ENCODE measurements at regions not wholly inside any gene's neighbourhood (a gene's known extent, or its start where the extent isn't known, plus 50 kb on each side); places are given as distances from the start of the nearest gene placed in this dataset.

DNA sequence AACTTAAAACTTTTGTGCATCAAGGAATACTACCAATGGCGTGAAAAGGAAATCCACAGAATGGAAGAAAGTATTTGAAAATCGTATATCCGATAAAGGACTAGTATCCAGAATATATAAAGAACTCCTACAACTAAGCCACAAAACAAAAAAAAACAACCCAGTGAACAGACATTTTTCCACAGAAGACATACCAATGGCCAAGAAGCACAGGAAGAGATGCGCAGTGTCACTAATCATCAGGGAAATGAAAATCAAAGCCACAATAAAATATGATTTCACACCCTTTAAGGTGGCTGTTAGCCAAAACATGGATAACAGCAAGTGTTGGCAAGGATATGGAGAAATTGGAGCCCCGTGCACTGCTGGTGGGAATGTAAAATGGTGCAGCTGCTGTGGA, 203.3 kb downstream of the SEC14L1 start:
- TF ChIP-seq CTCF (conservative IDR thresholded peaks at IDR 0.05) = no peak
- H3K27ac ChIP-seq = no peak overlapping the region

DNA sequence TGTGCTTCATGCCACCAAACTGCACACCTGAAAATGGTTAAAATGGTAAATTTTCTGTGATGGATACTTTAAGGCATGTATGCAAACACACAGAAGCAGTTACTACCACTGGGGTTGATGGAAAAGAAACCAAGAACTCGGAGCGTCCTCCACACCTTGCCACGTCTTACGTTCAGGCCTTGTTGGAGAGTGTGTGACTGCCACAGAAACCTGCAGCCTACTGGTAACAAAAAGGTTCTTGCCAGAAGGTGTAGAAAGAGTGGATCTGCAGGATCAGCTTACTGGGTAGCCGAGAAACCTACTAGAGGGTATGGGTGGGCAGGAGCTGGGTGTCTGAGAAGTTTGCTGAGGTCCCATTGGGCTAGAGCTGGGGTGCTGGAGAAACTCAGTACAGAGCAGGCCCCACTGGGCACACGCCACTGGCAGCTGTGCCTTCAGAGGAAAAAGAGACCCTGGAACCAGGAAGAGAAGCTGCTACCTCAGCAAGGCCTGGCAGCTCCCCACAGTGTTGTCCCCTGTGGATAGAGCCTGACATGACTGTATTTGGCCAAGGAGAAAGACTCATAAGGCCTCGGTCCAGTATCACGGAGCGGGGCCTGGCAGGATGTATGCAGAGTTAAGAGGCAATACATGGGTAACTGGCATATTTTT, 204.6 kb downstream of the SEC14L1 start:
- no peak overlapping the region for H3K27ac ChIP-seq
- no peak for TF ChIP-seq CTCF (conservative IDR thresholded peaks at IDR 0.05)

- H3K27ac ChIP-seq = no peak overlapping the region
- no peak for TF ChIP-seq CTCF (conservative IDR thresholded peaks at IDR 0.05)
These were observed 206.0 kb downstream of the SEC14L1 start for GRCh38 chr17:77346765-77347164.

GRCh38 chr17:77347544-77347943, 206.8 kb downstream of the SEC14L1 start:
- no peak overlapping the region for H3K27ac ChIP-seq
- no peak for TF ChIP-seq CTCF (conservative IDR thresholded peaks at IDR 0.05)

DNA sequence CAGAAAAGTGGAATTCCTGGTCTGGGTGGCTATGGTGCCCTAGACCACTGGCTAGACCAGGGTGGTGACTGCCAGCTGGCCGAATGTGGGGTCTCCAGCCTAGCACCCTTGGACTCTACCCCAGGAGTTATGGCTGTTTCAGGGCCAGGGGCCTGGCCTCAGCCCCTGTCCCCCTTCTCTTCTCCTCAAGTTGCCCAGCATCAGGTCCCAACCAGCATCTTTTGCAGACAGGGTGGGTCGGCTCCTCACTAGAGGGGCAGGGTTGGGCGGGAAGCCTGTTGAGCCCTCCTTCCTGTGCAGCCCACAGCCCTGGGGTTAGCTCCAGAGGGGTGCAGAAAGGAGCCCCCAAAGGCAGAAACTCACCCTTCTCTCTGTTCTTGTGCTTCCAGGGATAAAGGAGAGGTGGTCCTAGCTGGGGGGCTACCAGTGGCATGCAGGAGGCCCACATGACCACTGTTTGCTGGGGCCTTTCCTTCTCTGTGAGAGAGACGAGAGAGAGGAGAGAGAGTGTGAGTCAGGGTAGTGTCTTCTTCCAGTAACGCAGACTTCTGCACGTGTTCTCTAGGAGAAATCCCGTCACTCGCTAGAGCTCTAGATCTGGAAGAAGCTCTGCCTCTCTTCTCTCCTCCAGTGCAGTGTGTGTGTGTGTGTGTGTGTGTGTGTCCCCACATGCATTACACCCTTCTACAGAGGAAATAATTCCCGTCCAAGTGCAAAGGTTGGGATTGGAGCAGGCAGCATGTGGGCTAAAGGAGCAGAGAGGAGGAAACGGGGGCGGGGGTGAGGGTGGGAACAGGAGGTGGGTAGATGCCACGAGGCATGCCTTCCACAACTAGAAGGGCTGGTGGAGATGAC, 209.4 kb downstream of the SEC14L1 start:
- H3K27ac ChIP-seq = peak overlapping the region; percentile 9; the same call in 1 of the 2 replicates
- no peak for TF ChIP-seq CTCF (conservative IDR thresholded peaks at IDR 0.05)

DNA sequence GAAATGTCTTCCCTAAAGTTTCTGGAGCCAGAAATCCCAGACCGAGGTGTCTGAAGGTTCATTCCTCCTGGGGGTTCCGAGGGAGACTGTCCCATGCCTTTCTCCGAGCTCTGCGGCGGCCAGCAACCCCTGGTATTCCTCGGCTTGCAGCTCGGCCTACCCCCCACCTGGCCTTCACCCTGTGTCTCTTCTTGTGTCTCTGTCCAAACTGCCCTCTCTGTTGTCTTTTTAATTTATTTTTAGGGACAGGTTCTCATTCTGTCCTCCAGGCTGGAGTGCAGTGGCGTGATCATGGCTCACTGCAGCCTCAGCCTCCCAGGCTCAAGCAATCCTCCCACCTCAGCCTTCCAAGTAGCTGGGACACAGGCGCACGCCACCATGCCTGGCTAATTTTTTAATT, 211.7 kb downstream of the SEC14L1 start:
- no peak overlapping the region for H3K27ac ChIP-seq
- TF ChIP-seq CTCF (conservative IDR thresholded peaks at IDR 0.05) = no peak

- H3K27ac ChIP-seq = no peak overlapping the region
- no peak for TF ChIP-seq CTCF (conservative IDR thresholded peaks at IDR 0.05)
These were observed 212.2 kb downstream of the SEC14L1 start for GRCh38 chr17:77352996-77353395.

Measured in VCaP (cell line).